ENCODE measurements at regions not wholly inside any gene's neighbourhood (a gene's known extent, or its start where the extent isn't known, plus 50 kb on each side); places are given as distances from the start of the nearest gene placed in this dataset.

- no peak overlapping the region for H3K4me3 Mint-ChIP-seq
- H3K9me3 Mint-ChIP-seq, result no peaks in the 10 kb centered on the region
- H3K4me1 Mint-ChIP-seq (ENCODE audit: low read depth), result no peaks in the 10 kb centered on the region
- no peaks in the 10 kb centered on the region for H3K36me3 Mint-ChIP-seq (ENCODE audit: low read depth)
- TF ChIP-seq CTCF (IDR thresholded peaks at IDR 0.05), result no peak
- DNase-seq, result no peak
- no peak overlapping the region for H3K27ac Mint-ChIP-seq
- H3K27me3 Mint-ChIP-seq (ENCODE audit: insufficient read depth), result peaks cover 21% of the 10 kb centered on the region
Observed at GRCh38 chr5:13529300-13529699, 415.2 kb downstream of the DNAH5 start.

- Mint-ChIP-seq H3K4me3 (no peak overlapping the region), H3K9me3 (no peaks in the 10 kb centered on the region), H3K36me3 (ENCODE audit: low read depth) (no peaks in the 10 kb centered on the region), H3K27me3 (ENCODE audit: insufficient read depth) (peaks cover 22% of the 10 kb centered on the region), H3K27ac (no peak overlapping the region), H3K4me1 (ENCODE audit: low read depth) (no peaks in the 10 kb centered on the region)
- no peak for TF ChIP-seq CTCF (IDR thresholded peaks at IDR 0.05)
- DNase-seq, result no peak
Observed at GRCh38 chr5:13524936-13525335, 419.6 kb downstream of the DNAH5 start.

- no peaks in the 10 kb centered on the region for H3K4me1 Mint-ChIP-seq (ENCODE audit: low read depth)
Observed at GRCh38 chr5:13519131-13519530, 425.4 kb downstream of the DNAH5 start.

GRCh38 chr5:13516195-13516594 lies 428.3 kb downstream of the DNAH5 start:
- no peak for DNase-seq
- no peaks in the 10 kb centered on the region; the same call in 1 of the 2 replicates for H3K9me3 Mint-ChIP-seq
- no peak for TF ChIP-seq CTCF (IDR thresholded peaks at IDR 0.05)
- H3K27me3 Mint-ChIP-seq (ENCODE audit: insufficient read depth), result peaks cover 3% of the 10 kb centered on the region
- no peak overlapping the region for H3K27ac Mint-ChIP-seq
- no peaks in the 10 kb centered on the region for H3K36me3 Mint-ChIP-seq (ENCODE audit: low read depth)
- no peak overlapping the region for H3K4me3 Mint-ChIP-seq
- H3K4me1 Mint-ChIP-seq (ENCODE audit: low read depth), result no peaks in the 10 kb centered on the region

More at GRCh38 chr5:13519131-13519530, 425.4 kb downstream of the DNAH5 start:
- no peak for DNase-seq
- TF ChIP-seq CTCF (IDR thresholded peaks at IDR 0.05), result no peak
- H3K27me3 Mint-ChIP-seq (ENCODE audit: insufficient read depth), result peaks cover 12% of the 10 kb centered on the region
- H3K4me3 Mint-ChIP-seq, result no peak overlapping the region
- H3K36me3 Mint-ChIP-seq (ENCODE audit: low read depth), result no peaks in the 10 kb centered on the region
- H3K9me3 Mint-ChIP-seq, result no peaks in the 10 kb centered on the region
- no peak overlapping the region for H3K27ac Mint-ChIP-seq

GRCh38 chr5:13511442-13511841 lies 433.0 kb downstream of the DNAH5 start:
- Mint-ChIP-seq H3K27me3 (ENCODE audit: insufficient read depth) (peaks cover 10% of the 10 kb centered on the region), H3K4me1 (ENCODE audit: low read depth) (no peaks in the 10 kb centered on the region), H3K36me3 (ENCODE audit: low read depth) (no peaks in the 10 kb centered on the region), H3K9me3 (no peaks in the 10 kb centered on the region; the same call in 1 of the 2 replicates), H3K4me3 (no peak overlapping the region), H3K27ac (no peak overlapping the region)
- TF ChIP-seq CTCF (IDR thresholded peaks at IDR 0.05), result no peak
- DNase-seq, result no peak

- TF ChIP-seq CTCF (IDR thresholded peaks at IDR 0.05), result no peak
- no peak for DNase-seq
- Mint-ChIP-seq H3K4me1 (ENCODE audit: low read depth) (no peaks in the 10 kb centered on the region), H3K27ac (no peak overlapping the region), H3K4me3 (no peak overlapping the region), H3K27me3 (ENCODE audit: insufficient read depth) (peaks cover 10% of the 10 kb centered on the region), H3K9me3 (no peaks in the 10 kb centered on the region; the same call in 1 of the 2 replicates), H3K36me3 (ENCODE audit: low read depth) (no peaks in the 10 kb centered on the region)
Observed at GRCh38 chr5:13510616-13511015, 433.9 kb downstream of the DNAH5 start.
